CD14-positive monocyte (primary cell): ENCODE measurements at regions not wholly inside any gene's neighbourhood (a gene's known extent, or its start where the extent isn't known, plus 50 kb on each side); places are given as distances from the start of the nearest gene placed in this dataset.
"Not testable (repeated sequence)": the region's sequence is repeated elsewhere in the genome, so short reads cannot be mapped to it uniquely, and the experiment has no call there.

ENCODE experiments used
- DNase-seq, 3 donors: peaks; one replicate each; pipeline ENCODE4 v3.0.0-alpha.2; 2011 to 2022
- H2AFZ ChIP-seq: 2 replicates; pipeline ENCODE4 v1.6.0; 2012; ENCODE audit warnings: mild to moderate bottlenecking, low read depth, low read length, inconsistent platforms; ENCODE audit not compliant: insufficient read depth, poor library complexity, severe bottlenecking
- H3K27ac ChIP-seq, 2 donors: 1 replicate in 1 of 2; 2 replicates in 1 of 2; pipeline ENCODE4 v1.5.1; 2012 to 2013; ENCODE audit warnings: low read length in 2 of 2, control low read depth in 1 of 2, inconsistent platforms in 1 of 2, low read depth in 1 of 2, mild to moderate bottlenecking in 1 of 2
- H3K27me3 ChIP-seq, 2 donors: one replicate each; pipeline versions ENCODE4 v1.6.0 to v1.6.1; 2011 to 2013; ENCODE audit warnings: low read length in 2 of 2; ENCODE audit not compliant: control insufficient read depth in 2 of 2, insufficient read depth in 2 of 2
- H3K36me3 ChIP-seq, 2 donors: replicated peaks in 1 of 2; 1 replicate in 1 of 2; 2 replicates in 1 of 2; pipeline versions ENCODE4 v1.5.1 to v1.6.1; 2012 to 2013; ENCODE audit warnings: low read length in 2 of 2, control low read depth in 1 of 2, inconsistent platforms in 1 of 2, mild to moderate bottlenecking in 1 of 2; ENCODE audit not compliant: insufficient read depth in 2 of 2, control insufficient read depth in 1 of 2
- H3K4me1 ChIP-seq, 2 donors: 1 replicate in 1 of 2; 2 replicates in 1 of 2; pipeline versions ENCODE4 v1.5.1 to v1.6.1; 2012 to 2013; ENCODE audit warnings: low read length in 2 of 2, control low read depth in 1 of 2, inconsistent platforms in 1 of 2, mild to moderate bottlenecking in 1 of 2, moderate library complexity in 1 of 2; ENCODE audit not compliant: insufficient read depth in 2 of 2, control insufficient read depth in 1 of 2
- H3K4me2 ChIP-seq: replicated peaks from 2 replicates; pipeline ENCODE3; 2012; ENCODE audit warnings: low read length, moderate library complexity, mild to moderate bottlenecking; ENCODE audit not compliant: poor library complexity, severe bottlenecking; ENCODE audit errors: extremely low read depth
- H3K4me3 ChIP-seq, 3 experiments: fragments of 200-600 bp in 1 of 3; sonication (generic) in 1 of 3; replicated peaks in 1 of 3; 1 replicate in 2 of 3; 2 replicates in 1 of 3; pipeline ENCODE4 v1.5.1; 2011 to 2013; ENCODE audit warnings: low read length in 3 of 3, mild to moderate bottlenecking in 3 of 3, control low read depth in 2 of 3, low read depth in 2 of 3, inconsistent platforms in 1 of 3, moderate library complexity in 1 of 3
- H3K79me2 ChIP-seq: 2 replicates; pipeline ENCODE4 v1.6.0; 2012; ENCODE audit warnings: mild to moderate bottlenecking, control low read depth, inconsistent platforms, low read length, moderate library complexity; ENCODE audit not compliant: insufficient read depth
- H3K9ac ChIP-seq: 2 replicates; pipeline ENCODE4 v1.6.0; 2017; ENCODE audit warnings: low read length, mild to moderate bottlenecking; ENCODE audit not compliant: insufficient read depth, poor library complexity, severe bottlenecking
- H3K9me3 ChIP-seq, 2 donors: replicated peaks in 1 of 2; 1 replicate in 1 of 2; 2 replicates in 1 of 2; pipeline versions ENCODE4 v1.5.1 to v1.6.1; 2012 to 2013; ENCODE audit warnings: low read length in 2 of 2, control low read depth in 1 of 2; ENCODE audit not compliant: control insufficient read depth in 1 of 2, insufficient read depth in 1 of 2
- H4K20me1 ChIP-seq: 2 replicates; pipeline ENCODE4 v1.6.0; 2012; ENCODE audit warnings: mild to moderate bottlenecking, low read length, control low read depth, moderate library complexity; ENCODE audit not compliant: insufficient read depth
- H3K27ac Mint-ChIP-seq, 7 donors: one replicate each; pipeline ENCODE4 v1.8.0; 2020; ENCODE audit warnings: mild to moderate bottlenecking in 7 of 7, mixed read lengths in 7 of 7, moderate library complexity in 6 of 7, inconsistent platforms in 2 of 7
- H3K27me3 Mint-ChIP-seq, 3 donors: one replicate each; pipeline ENCODE4 v1.8.0; 2021 to 2022; ENCODE audit warnings: low read depth in 3 of 3, mild to moderate bottlenecking in 3 of 3, mixed read lengths in 3 of 3, moderate library complexity in 3 of 3, inconsistent platforms in 1 of 3
- H3K36me3 Mint-ChIP-seq, 2 donors: one replicate each; pipeline ENCODE4 v1.8.0; 2020; ENCODE audit warnings: mixed read lengths in 2 of 2, inconsistent platforms in 1 of 2, mild to moderate bottlenecking in 1 of 2
- H3K4me1 Mint-ChIP-seq: one replicate; pipeline ENCODE4 v1.8.0; 2020; ENCODE audit warnings: mild to moderate bottlenecking, mixed read lengths
- H3K4me3 Mint-ChIP-seq, 2 donors: one replicate each; pipeline ENCODE4 v1.8.0; 2020; ENCODE audit warnings: mild to moderate bottlenecking in 2 of 2, mixed read lengths in 2 of 2, moderate library complexity in 1 of 2
- H3K9me3 Mint-ChIP-seq, 7 donors: one replicate each; pipeline ENCODE4 v1.8.0; 2020 to 2022; ENCODE audit warnings: mixed read lengths in 7 of 7, mild to moderate bottlenecking in 6 of 7, moderate library complexity in 6 of 7, inconsistent platforms in 2 of 7
- CTCF ChIP-seq: fragments of 200-600 bp; IDR thresholded peaks from one replicate; pipeline ENCODE4 v1.8.0; 2022; ENCODE audit warnings: antibody characterized with exemption, mild to moderate bottlenecking
- WGBS: methylation state at CpG from one replicate; pipeline ENCODE4 v1.1.5; 2013; ENCODE audit warnings: missing lambda C conversion rate; ENCODE audit not compliant: insufficient coverage; 5-methylcytosine and 5-hydroxymethylcytosine counted together
- intact Hi-C, 2 donors: fragments of 100-400 bp; cut with micrococcal nuclease; formaldehyde crosslinking; loops; one replicate each; pipeline versions ENCODE4 v1.15.0 to v1.15.1; 2023

- H3K79me2 ChIP-seq, H3K9me3 ChIP-seq, H3K27ac Mint-ChIP-seq, intact Hi-C loops, H3K4me2 ChIP-seq, H3K36me3 Mint-ChIP-seq, H4K20me1 ChIP-seq, H3K36me3 ChIP-seq, H3K27me3 Mint-ChIP-seq, H3K4me1 ChIP-seq, H3K4me1 Mint-ChIP-seq, H3K9ac ChIP-seq, H3K27ac ChIP-seq, H3K27me3 ChIP-seq, DNase-seq: not testable (repeated sequence)
- peak overlapping the region in 1 of 3 experiments; percentile 25 for H3K4me3 ChIP-seq
- H2AFZ ChIP-seq: peak overlapping the region; percentile 61
- H3K9me3 Mint-ChIP-seq: peaks cover 4 to 22% (median 10%) of the 10 kb centered on the region in 7 donors
- WGBS: 50% methylated on average over 5 of the region's 17 CpGs
- peak overlapping the region; percentile 14 to 69 for H3K4me3 Mint-ChIP-seq
Observed at GRCh38 chr2:177008662-177009061, 203.9 kb upstream of the HNRNPA3 start.

DNA sequence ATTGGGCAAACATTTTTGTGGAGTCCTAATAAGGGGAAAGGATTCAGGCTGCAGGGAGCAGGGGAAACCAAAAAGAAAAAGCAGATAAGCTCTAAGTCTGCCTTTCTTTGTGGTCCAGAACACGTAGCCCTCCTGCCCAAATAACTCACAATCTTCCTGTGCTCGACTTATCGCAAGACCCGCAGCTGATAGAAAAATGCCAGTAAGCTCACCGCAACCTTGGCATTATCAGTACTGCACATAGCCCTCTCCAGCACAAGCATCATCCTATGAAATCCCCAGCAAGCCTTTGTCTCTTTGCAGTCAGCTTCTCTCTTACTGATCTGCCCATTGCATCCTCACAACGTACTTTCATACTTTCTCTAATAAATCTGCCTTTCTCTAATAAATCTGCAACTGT, 202.4 kb upstream of the HNRNPA3 start:
- H3K27ac ChIP-seq: no peak overlapping the region
- WGBS: 80% methylated on average over 5 of the region's 6 CpGs
- no peak overlapping the region for H3K4me2 ChIP-seq
- no peaks in the 10 kb centered on the region for H3K36me3 ChIP-seq
- DNase-seq: no peak
- H3K9me3 ChIP-seq: peaks cover 0 to 10% of the 10 kb centered on the region in 2 donors
- no peak for TF ChIP-seq CTCF
- H3K4me1 ChIP-seq: peaks cover 0 to 3% of the 10 kb centered on the region in 2 donors
- no peaks in the 10 kb centered on the region for H3K79me2 ChIP-seq
- H3K9ac ChIP-seq: no peak overlapping the region
- H3K27me3 Mint-ChIP-seq: peaks cover 0 to 5% (median 2%) of the 10 kb centered on the region in 3 donors
- no peak overlapping the region for H2AFZ ChIP-seq
- H3K4me1 Mint-ChIP-seq: peaks cover 9% of the 10 kb centered on the region
- H3K27me3 ChIP-seq: no peaks in the 10 kb centered on the region
- peaks cover 4 to 22% (median 10%) of the 10 kb centered on the region in 7 donors for H3K9me3 Mint-ChIP-seq
- no peak overlapping the region for H3K27ac Mint-ChIP-seq
- H4K20me1 ChIP-seq: no peaks in the 10 kb centered on the region
- H3K4me3 Mint-ChIP-seq: no peak overlapping the region
- no peaks in the 10 kb centered on the region for H3K36me3 Mint-ChIP-seq
- H3K4me3 ChIP-seq: no peak overlapping the region
- intact Hi-C loops: no loop called here
